GM23248 (cell line): ENCODE measurements at regions not wholly inside any gene's neighbourhood (a gene's known extent, or its start where the extent isn't known, plus 50 kb on each side); places are given as distances from the start of the nearest gene placed in this dataset.

Source experiments
- EZH2 ChIP-seq: fragments of 200-600 bp; sonication (generic); IDR thresholded peaks from 2 replicates; pipeline ENCODE4 v1.6.1; 2018; ENCODE audit warnings: antibody characterized with exemption, mild to moderate bottlenecking; ENCODE audit not compliant: insufficient read depth, poor library complexity, severe bottlenecking
- EZH2phosphoT487 ChIP-seq: fragments of 200-600 bp; sonication (generic); IDR thresholded peaks from 2 replicates; pipeline ENCODE4 v1.6.1; 2018; ENCODE audit warnings: antibody characterized with exemption, moderate library complexity, mild to moderate bottlenecking, low read depth; ENCODE audit not compliant: insufficient read depth

GRCh38 chr1:38529946-38530345, 329.6 kb downstream of the RRAGC start:
- no peak for TF ChIP-seq EZH2phosphoT487
- no peak for TF ChIP-seq EZH2
